ENCODE measurements at regions not wholly inside any gene's neighbourhood (a gene's known extent, or its start where the extent isn't known, plus 50 kb on each side); places are given as distances from the start of the nearest gene placed in this dataset.
"Not testable (repeated sequence)": the region's sequence is repeated elsewhere in the genome, so short reads cannot be mapped to it uniquely, and the experiment has no call there.

DNA sequence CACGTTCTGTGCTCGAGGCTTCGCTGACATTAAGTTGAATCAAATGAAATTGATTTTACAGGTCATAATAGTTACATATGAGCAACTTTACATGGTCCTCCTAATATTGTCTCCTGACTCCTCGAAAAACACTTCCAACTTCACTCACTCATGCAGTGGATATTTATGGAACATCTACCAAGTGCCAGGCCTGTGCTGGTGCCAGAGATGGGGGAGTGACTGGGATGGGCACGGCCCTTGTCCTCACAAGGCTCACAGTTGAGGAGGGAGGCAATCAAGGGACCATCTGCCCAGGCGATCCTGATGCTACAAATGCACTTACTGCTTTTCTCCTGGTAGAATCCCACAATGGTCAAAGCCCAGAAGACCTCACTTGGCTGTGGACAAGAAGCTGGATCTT is 426.4 kb downstream of the PREX1 start:
- intact Hi-C loops (cut with DNase I), result no loop called here

GRCh38 chr20:48400009-48400408 is 427.8 kb downstream of the PREX1 start:
- H3K27me3 ChIP-seq, result no peaks in the 10 kb centered on the region
- ATAC-seq, result no peak
- H3K36me3 ChIP-seq (replicated peaks in 1 of 2; ENCODE audit: insufficient read depth in 1 of 2, low read depth in 2 of 2), result no peaks in the 10 kb centered on the region
- peaks cover 21% of the 10 kb centered on the region for H3K4me1 ChIP-seq
- no peak overlapping the region for H3K4me3 ChIP-seq
- H3K27ac ChIP-seq, result no peak overlapping the region
- 67 to 70% methylated on average over 4 to 8 of the region's 8 CpGs for WGBS, 2 donors
- intact Hi-C loops (cut with DNase I), result no loop called here
- no peak for DNase-seq
- H3K9me3 ChIP-seq, result no peaks in the 10 kb centered on the region
- TF ChIP-seq, protein P1, sequence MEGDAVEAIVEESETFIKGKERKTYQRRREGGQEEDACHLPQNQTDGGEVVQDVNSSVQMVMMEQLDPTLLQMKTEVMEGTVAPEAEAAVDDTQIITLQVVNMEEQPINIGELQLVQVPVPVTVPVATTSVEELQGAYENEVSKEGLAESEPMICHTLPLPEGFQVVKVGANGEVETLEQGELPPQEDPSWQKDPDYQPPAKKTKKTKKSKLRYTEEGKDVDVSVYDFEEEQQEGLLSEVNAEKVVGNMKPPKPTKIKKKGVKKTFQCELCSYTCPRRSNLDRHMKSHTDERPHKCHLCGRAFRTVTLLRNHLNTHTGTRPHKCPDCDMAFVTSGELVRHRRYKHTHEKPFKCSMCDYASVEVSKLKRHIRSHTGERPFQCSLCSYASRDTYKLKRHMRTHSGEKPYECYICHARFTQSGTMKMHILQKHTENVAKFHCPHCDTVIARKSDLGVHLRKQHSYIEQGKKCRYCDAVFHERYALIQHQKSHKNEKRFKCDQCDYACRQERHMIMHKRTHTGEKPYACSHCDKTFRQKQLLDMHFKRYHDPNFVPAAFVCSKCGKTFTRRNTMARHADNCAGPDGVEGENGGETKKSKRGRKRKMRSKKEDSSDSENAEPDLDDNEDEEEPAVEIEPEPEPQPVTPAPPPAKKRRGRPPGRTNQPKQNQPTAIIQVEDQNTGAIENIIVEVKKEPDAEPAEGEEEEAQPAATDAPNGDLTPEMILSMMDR (IDR thresholded peaks at IDR 0.05), result no peak
- no peak for TF ChIP-seq POLR2A (IDR thresholded peaks at IDR 0.05)

More for the DNA sequence above, 426.4 kb downstream of the PREX1 start:
- 67 to 68% methylated on average over 6 of the region's 6 CpGs for WGBS, 2 donors
- TF ChIP-seq POLR2A (IDR thresholded peaks at IDR 0.05), result no peak
- TF ChIP-seq, protein P1 (IDR thresholded peaks at IDR 0.05), result no peak
- Histone ChIP-seq H3K4me1 (peaks cover 21% of the 10 kb centered on the region), H3K27ac (no peak overlapping the region), H3K27me3 (no peaks in the 10 kb centered on the region), H3K9me3 (no peaks in the 10 kb centered on the region), H3K4me3 (no peak overlapping the region), H3K36me3 (replicated peaks in 1 of 2; ENCODE audit: insufficient read depth in 1 of 2, low read depth in 2 of 2) (no peaks in the 10 kb centered on the region)
- ATAC-seq (no peak), DNase-seq (no peak)

GRCh38 chr20:48398506-48399449 is 429.0 kb downstream of the PREX1 start:
- 16 to 58% methylated on average over 4 to 13 of the region's 16 CpGs for WGBS, 2 donors
- intact Hi-C loops (cut with DNase I), result no loop called here
- H3K27me3 ChIP-seq, result no peaks in the 10 kb centered on the region
- H3K27ac ChIP-seq, result peak overlapping the region in 1 of 4 donors; percentile 17
- no peaks in the 10 kb centered on the region for H3K9me3 ChIP-seq
- peak; percentile 48 for ATAC-seq
- no peaks in the 10 kb centered on the region for H3K36me3 ChIP-seq (replicated peaks in 1 of 2; ENCODE audit: insufficient read depth in 1 of 2, low read depth in 2 of 2)
- DNase-seq, result no peak
- TF ChIP-seq, protein P1 (IDR thresholded peaks at IDR 0.05), result no peak
- no peak for TF ChIP-seq POLR2A (IDR thresholded peaks at IDR 0.05)
- H3K4me1 ChIP-seq, result peaks cover 21% of the 10 kb centered on the region
- no peak overlapping the region for H3K4me3 ChIP-seq

DNA sequence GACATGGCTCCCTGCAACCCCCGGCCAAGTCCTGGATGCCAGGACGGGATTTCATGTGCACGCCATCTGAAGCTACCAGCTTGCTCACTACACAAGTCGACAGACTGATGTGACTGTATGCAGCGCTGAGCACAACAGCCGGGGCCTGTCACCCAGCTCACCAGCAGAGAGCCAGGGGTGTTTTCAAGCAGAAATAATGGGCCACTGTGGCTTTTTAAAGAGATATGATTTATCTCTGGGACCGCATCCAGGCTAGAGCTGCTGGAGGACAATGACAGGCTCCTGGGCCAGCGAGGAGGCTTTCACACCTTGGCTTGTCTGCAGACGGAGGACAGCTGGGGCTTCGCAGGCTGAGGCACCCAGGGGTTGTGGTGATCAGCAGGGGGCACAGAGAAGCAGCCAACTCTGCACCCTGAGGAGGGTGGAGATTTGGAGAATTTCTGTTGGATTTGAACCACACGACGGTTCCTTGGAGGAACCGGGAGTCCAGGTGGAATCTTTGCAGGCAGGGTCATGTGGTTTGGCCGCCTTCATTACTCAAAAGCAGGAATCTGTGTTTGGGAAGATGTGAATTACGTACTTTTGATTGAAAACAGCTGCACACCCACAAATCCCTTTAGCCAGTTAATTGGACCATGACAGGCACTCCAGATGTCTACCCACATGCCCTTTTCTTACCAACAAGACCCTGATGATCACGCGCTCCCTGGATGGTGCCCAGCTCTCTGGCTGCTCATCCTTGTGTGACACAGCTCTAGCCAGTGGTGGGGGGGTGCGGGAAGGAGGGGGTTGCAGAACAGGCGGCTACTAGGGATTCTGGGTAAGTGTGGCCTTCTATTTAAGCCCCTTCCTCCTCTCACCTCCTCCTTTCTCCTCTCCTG is 430.6 kb downstream of the PREX1 start:
- DNase-seq; H3K4me3 ChIP-seq; intact Hi-C loops (cut with DNase I); H3K27me3 ChIP-seq; ATAC-seq; H3K27ac ChIP-seq; H3K36me3 ChIP-seq (replicated peaks in 1 of 2; ENCODE audit: insufficient read depth in 1 of 2, low read depth in 2 of 2); H3K9me3 ChIP-seq: not testable (repeated sequence)
- 78 to 84% methylated on average over 14 to 19 of the region's 19 CpGs for WGBS, 2 donors
- peaks cover 21% of the 10 kb centered on the region for H3K4me1 ChIP-seq

Measured in body of pancreas (tissue), 4 donors.